GM21515 (cell line): ENCODE measurements at regions not wholly inside any gene's neighbourhood (a gene's known extent, or its start where the extent isn't known, plus 50 kb on each side); places are given as distances from the start of the nearest gene placed in this dataset.
"Not testable (repeated sequence)": the region's sequence is repeated elsewhere in the genome, so short reads cannot be mapped to it uniquely, and the experiment has no call there.

Source experiments
- ATAC-seq: cut with Tn5 transposase; IDR thresholded peaks from one replicate; pipeline ENCODE4 v1.9.1; 2021; ENCODE audit not compliant: unreplicated experiment

DNA sequence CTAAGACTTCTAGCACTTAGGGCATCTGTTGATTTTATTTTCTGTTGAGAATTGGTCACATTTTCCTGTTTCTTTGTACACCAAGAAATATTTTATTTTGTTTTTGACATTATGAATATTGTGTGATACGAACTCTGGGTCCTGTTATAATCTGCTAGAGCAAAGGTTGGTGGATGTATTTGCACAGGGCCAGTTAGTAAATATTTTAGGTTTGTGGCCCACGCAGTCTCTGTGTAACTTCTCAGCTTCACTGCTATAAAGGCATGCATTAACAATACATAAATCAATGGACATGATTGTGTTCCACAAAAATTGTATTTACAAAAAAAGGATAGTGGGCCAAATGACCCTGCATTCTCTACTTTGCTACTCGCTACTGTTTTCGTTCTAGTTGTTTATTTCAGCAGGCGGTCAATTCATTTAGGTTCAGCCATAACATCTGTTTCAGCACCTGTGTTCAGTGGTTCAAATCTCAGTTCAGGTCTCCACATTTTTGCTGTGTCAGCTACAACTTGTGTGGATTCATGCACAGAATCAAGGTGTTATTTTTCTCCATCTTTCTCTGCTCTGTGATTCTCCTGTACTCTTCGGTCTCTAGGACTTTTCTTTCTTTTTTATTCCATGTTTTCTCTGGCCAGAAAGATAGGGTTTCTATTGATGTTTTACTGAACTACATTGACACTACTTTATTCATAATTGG lies 786.2 kb downstream of the ETS1 start:
- ATAC-seq = no peak

DNA sequence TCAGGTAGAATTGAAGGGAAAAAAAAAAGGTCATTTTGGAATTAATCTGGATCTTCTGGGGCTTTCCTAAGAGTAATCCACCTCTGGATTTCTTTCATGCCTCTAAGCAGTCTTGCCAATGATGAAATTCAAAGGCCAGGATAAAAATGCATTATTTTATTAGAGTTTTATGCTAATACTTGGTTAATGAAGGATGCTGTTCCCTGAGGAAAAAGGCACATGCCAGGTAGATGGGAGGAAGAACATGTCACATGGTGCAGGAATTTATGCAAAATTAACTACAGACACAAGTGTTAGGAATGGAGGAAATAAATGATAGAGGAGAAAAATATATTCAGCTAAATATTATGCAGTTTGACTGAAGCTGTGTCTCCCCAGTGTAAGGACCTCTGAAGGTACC lies 792.0 kb downstream of the ETS1 start:
- no peak for ATAC-seq

DNA sequence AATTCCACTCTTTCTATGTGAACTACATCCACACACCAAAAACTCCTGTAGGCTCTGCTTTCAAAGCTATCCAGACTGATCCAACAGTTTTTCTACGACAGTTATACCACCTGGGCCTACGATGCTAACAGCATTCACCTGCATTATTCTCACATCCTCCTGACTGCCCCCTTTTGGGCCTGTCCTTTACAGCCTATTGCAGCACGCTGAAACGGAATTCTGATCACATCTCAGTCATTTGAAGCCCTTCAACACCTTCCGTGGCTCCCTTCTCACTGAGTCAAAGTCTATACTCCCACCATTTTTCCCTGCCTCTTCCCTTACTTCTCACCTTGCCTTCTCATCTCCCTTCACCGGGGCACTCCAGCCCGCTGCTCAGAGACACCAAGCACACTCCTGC lies 791.3 kb upstream of the KIRREL3 start:
- ATAC-seq = no peak

DNA sequence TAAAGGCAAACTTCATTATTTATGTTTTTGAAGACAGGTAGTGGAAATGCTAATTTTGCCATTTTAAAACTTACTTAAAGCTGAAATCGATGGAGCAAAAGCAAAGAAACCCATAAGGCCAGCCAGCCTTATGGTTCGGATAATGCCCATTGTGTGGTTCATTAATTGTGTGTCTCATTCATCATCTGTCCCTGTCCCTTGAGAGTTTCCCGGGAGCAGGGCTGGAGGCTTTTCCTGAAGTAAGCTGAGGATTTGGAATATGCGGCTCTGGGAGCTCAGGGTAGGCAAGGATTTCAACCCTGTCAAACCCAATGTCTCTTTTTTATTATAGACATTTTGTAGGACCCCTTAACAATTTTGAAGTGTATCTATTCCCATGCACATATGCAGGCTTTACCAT lies 790.0 kb upstream of the KIRREL3 start:
- ATAC-seq = no peak

DNA sequence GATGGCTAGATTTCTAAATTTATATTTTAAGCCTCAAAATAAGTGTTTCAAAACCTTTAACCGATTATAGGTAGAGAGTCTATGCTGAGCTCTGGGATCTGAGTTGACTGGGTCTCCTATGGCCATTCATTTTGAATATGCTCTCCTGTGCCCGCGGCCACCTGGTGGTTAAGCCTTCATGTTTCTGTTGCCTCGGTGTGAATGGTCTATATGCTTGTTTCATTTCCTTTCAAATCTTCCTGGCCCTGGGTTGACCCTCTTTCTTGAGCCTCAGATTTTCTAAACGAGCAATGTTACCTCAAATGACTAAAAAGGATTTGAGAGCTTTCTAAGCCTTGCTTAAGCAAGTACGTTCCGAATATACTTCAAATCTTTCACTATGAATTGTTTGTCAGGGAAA lies 789.4 kb upstream of the KIRREL3 start:
- ATAC-seq = no peak

DNA sequence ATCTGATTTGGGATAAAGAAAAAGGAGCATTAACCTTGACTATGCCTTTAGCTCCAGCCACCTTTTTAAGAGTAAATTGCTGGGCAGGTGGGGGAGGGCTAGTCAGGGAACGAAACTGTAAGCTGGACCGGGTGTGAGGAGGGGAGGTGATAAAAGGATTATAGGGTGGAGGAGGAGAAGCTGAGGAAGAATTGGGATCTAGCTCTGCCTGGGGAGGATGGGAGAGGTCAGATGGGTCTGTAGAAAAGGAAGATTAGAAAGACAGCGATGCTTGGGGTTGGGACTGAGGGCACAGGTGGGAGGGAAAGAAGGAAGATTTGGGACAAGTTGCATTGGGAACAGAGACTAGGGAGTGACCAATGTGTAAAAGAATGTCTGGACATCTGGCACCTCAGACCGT lies 772.4 kb upstream of the KIRREL3 start:
- not testable (repeated sequence) for ATAC-seq

DNA sequence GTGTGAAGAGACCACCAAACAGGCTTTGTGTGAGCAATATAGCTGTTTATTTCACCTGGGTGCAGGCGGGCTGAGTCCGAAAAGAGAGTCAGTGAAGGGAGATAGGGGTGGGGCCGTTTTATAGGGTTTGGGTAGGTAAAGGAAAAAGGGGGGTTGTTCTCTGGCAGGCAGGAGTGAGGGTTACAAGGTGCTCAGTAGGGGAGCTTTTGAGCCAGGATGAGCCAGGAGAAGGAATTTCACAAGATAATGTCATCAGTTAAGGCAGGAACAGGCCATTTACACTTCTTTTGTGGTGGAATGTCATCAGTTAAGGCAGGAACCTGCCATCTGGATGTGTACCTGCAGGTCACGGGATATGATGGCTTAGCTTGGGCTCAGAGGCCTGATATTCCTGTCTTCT lies 768.4 kb upstream of the KIRREL3 start:
- not testable (repeated sequence) for ATAC-seq

DNA sequence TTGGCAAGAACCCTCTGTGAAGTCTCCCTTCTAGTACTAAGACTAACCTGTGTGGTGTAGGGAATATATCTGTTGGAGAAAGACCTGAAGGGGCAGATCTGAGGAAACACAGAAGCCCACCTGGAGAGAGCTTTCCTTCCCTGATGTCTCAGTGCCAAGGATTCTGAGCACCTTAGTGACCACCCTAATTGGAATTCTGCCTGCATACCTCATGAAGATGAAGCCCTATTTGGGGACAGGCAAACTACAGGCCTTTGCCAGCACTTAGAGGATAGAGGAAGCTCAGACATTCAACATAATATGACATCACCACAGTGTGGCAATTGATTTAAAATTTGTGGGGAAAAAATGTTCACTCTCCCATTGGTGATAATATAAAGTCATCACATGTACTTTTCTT lies 766.2 kb upstream of the KIRREL3 start:
- no peak for ATAC-seq

DNA sequence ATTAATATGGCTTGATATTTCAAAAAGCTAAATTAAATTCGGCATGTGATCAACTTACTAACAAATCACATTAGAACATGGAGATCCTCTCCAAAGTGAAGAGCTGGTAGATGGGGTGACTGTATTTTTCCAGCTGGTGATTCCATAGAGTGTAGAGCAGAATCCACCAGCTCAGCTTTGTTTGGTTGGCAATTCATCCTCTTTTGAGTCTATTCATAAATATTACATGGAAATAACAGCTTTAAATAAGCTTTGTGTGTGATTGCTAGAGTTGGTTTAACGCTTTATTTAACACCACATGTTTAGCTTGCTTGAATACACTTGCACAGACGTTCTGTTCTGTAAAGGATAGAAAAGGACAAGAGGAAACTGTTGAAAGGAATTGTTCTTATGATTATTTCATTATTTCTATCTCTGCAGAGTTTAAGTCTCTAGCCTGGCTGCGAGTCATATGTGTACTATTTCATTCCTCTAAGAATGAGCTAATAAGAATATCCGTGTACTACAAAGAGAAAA lies 738.3 kb upstream of the KIRREL3 start:
- no peak for ATAC-seq

DNA sequence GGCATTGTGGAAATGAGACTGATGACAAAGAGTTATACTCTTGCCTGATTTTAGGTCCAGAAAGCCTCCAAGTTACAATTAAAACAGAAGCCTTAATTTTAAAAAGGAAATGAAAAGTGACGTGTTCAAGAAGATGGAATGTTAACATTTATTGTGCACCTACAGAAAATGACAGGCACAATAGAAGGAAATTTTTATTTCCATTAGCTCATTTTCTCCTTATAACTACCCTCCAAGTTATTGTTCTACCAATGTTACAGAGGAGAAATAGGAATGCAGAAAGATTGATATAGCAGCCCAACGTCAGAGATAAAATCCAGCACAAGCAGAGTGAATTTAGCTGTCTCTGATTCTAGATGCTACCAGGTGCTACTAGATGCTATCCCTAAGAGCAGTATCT lies 736.9 kb upstream of the KIRREL3 start:
- no peak for ATAC-seq

DNA sequence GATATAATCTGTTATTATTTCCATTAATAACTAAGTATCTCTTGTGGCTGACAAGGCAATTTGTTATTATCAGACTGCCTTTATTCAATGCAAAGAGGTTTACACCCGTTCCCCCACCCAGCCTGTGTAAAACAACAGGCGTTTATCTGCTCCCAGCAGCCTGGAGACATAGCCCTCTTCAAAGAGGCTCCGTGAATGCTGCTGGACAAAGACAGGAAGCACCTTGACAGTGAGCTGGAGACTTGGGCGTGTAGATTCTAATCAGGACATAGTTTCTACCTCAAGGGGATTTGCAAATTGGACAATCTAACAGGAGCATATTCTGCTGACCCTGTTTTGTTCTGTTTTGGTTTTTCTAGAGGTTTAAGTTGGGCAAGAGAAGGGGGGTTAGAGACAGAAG lies 733.0 kb upstream of the KIRREL3 start:
- ATAC-seq = no peak

DNA sequence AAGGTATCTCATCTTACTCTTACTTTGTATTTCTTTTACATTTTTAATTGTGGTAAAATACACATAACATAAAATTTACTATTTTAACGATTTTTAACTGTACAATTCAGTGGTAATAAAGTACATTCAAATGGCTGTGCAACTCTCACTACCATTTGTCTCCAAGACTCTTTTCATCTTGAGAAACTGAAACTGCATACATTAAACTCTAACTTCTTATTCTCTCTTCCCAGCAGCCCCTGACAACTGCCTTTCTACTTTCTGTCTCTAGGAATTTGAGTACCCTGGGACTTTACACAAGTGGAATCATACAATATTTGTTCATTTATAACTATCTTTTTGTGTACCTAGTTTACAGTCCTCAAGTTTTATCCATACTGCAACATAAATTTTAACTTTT lies 725.8 kb upstream of the KIRREL3 start:
- ATAC-seq = no peak

DNA sequence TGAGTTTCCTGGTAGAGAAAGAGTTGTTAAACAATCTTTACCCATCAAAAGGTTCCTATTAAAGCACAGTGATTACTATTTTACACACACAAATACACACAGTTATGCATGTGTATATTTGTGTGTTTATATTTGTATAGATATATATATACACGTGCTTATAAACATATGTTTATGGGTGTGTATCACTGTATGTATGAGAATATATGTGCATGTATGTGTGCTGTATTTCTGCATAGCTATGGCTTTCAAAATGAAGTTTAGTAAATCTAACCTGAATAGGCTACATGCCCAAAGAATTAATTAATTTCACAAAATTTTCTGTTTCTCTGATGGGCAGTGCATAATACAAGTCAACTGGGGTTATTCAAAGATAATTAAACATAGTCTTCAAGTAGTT lies 723.1 kb upstream of the KIRREL3 start:
- ATAC-seq = no peak

DNA sequence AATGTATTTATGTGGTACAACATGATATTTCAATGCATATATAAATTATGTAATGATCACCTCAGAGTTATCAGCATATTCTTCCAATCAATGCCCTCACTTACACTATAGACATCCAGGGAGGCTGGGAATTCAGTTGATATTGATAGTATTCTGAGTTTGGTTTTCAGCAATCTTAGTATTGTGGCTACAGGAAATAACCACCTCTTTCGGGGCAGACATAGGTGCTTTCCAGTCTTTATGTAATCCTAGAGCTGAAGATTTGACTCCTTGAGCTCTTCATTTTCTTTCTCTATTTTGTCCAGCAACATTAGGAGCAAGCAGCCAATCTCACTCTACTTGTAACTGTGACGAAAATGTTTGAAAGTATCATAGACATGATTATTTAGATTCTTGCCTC lies 712.7 kb upstream of the KIRREL3 start:
- ATAC-seq = no peak

DNA sequence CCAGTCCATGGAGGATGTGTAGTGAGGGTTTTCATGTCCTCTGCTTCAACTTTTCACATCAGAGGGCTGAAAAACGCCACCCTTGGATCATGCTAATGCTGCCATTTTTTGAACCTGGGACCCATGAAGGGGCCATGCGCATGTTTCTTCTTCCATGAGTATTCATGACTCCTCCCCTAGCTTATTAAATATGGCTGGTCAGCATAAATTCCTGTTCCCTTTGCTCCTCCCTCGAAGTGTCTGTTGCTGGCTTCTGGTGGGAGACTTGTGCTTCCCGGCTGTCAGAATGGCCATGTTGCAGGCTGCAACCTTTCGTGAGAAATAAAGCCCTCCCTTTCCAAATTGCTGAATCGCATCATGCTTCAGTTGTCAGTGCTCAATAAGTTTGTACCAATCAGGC lies 711.2 kb upstream of the KIRREL3 start:
- no peak for ATAC-seq

DNA sequence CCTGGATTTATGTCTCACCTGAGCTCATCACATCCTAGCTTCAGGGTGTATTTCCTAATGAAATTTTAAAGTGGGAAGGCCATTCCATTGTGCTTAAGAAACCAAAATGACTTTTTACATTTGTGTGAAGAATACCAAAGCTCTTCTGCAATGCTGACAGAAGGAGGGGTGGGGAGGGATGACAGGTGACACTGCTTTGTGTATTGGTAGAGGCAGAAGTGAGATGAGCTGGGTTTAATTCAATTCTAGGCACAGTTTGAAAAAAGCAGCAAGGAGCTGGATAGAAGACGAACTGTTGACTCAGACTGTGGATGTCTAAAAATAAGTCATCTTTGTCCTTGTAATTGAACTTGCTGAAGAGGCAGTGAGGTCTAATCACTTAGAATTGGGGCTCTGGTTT lies 710.3 kb upstream of the KIRREL3 start:
- no peak for ATAC-seq

DNA sequence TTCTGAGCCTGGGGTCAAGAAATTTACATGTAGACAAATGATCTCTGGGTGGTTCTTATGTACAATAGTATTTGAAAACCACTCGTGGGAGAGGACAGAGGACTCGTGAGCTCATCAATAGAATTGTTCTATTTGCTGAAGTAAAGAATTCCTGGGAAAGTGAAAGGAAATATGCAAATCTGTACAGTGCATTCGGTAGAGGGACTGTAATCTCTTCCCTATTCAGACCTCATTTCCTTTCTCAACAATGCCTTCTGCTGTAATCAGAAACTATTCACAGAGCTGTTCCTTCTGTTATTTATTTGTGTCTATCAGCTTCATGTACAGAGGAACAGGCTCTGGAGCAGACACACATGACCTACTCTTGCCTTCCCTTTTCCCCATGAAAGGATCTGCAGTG lies 709.4 kb upstream of the KIRREL3 start:
- no peak for ATAC-seq

DNA sequence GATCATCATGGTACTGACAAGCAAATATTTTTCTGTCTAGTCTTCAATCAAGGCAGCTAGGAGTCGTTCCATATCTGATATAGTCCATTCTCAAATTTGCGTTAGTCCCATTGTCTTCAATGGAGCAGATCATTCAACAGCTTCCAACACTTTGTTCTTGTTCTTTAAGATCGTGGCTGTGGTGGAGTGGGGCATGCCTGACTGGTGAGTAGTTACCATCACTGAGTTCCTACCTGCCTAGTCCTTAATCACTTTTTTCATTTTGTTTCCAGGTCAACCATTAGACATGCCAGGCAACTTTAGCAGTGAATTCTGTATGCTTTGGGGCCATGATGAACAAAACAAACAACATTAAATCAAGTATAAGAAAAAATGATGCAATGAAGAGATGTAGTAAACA lies 693.1 kb upstream of the KIRREL3 start:
- ATAC-seq = no peak

DNA sequence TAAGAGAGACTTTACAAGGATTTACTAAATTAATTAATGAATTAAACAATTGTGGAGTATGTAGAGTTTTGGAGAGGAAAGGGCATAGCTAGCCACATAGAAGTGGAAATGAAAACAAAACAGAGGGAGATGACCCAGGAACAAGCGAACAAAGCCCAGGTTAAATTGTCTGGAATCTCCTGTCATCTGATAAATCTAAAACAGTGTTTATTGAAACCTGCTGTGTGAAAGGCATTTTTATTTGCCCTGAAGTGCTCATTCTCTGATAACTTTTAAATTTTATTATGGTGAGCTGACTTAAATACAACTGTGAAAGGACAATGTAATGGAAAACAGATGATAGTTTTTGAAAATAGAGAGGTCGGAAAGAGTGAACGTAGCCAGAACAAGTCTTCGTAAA lies 682.8 kb upstream of the KIRREL3 start:
- no peak for ATAC-seq

DNA sequence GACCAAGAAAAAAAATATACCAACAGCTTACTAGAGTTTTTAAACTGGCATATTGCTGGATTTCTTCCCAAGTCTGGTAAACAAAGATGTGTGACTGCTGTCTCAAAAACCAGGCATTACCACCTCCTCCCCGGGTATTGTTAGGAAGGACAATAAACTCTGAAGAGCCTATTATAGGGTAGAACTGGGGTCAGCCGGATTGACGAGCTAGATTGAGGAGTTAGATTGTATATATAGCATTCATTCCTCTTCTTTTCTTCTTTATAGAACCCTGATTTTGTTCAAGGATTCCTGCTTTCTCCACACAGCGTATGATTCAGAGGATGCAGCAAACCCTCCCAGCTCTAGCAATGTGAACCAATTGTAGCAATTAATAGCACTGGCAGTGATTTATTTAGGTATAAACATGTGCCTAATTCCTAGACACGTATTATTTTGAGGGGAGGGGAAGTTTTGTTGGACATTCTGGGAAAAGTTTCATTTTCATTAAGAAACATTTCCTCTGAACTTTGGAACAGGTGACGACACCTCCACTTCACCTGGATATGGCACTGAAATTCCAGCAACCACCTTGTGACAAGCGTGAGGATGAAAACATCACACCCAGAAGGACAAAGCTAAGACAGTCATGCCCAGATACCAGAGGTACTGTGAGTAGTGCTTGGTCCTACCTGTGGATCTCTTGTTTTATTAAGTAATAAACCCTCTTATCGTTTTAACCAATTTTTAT lies 679.4 kb upstream of the KIRREL3 start:
- no peak for ATAC-seq

DNA sequence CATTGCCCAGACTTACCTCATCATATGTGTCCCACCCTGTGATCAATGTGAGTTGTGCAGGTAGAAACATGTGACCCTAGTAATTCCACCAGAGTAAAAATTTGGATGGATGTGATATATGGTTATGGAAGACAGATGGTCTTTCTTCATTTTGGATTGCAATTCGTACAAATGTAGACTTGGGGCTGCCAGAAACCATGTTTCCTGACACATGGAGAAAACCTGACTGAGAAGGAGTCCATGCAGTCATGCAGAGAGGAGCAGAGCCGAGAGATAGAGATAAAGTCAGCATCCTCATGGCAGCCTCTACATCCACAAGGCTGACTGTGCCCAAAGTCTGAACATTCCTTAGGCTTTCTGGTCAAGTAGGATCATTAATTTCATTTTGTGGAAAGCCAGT lies 678.1 kb upstream of the KIRREL3 start:
- no peak for ATAC-seq

DNA sequence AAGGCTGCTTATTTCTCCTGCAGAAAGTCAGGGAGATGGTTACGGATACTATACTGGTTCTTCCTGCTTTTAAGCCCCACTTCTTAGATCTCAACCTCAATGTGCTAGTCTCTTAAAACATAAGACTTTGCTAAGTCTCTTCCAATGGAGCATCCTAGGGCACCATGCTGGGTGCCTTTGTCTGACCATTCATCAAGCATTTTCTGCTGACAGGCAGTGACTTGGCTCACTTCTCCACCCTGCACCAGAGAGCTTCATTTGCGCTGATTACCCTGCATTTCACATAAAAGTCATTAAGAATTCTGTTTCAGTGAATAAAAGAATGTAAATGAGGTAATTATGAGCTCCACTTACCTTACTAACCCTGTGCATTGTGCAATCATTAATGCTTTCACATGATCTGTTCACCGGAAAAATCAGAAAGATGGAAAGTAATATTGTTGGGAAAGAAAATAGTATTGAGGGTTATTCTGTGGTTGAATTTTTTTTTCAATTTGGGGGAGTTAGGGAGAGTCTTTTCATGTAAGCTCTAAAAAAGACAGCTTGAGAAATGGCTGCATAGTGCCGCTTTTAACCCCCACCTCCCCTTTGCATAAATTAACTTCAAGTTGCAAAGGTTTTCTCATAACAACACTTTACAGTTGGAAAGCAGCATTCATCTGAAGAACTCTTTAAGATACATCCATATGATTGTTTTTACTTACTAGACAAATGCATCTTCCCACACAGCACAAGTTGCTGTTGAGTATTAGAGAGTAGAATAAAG lies 677.3 kb upstream of the KIRREL3 start:
- ATAC-seq = no peak
